GM12892 (cell line): ENCODE measurements at regions not wholly inside any gene's neighbourhood (a gene's known extent, or its start where the extent isn't known, plus 50 kb on each side); places are given as distances from the start of the nearest gene placed in this dataset.

ENCODE experiments used
- POLR2AphosphoS5 ChIP-seq: IDR thresholded peaks from 2 replicates; pipeline ENCODE4 v1.6.1; 2011; ENCODE audit warnings: low read depth, low read length, control low read depth
- TAF1 ChIP-seq: IDR thresholded peaks from 2 replicates; pipeline ENCODE4 v1.6.1; 2011; ENCODE audit warnings: low read depth, mild to moderate bottlenecking, control low read depth, low read length, borderline replicate concordance

DNA sequence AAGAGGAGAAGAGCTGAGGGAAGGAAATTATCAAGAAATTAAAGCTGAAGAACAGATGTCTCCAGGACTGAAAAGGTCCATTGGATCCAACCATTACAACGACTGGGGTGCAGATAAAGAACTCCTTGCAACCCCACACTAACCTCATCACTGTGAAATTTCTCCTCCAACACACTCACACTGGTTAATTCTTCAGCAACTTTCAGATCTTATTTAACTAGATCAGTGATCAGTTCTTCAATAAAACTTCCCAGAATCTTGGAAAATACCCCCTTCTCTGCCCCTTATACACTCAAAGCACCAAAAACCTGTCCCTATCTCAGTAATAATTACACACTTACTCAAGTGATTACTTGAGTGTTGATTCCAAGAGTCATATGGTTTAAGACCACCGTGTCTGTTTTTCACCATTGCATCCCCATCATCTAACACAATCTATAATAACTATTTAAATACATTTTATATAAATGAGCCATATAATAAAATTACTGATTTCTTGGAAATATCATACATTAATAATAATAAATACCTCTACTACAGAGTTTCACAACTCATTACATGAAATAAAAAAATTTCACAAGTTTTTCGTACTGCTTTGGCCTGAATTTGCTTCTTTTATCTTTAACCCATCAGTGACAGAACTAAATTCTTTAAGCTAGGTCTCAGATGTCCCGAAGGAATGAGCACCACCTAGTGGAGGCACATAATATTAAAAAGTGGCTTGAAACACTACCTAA, 123.7 kb downstream of the MPP7 start:
- TF ChIP-seq POLR2AphosphoS5 (no peak), TAF1 (no peak)
